Stimulated activated CD4-positive, alpha-beta T cell treated with anti-CD3 and anti-CD28 coated beads, Interleukin-15, amount 100 ng/mL, for 1 hour (primary cell): ENCODE measurements at regions not wholly inside any gene's neighbourhood (a gene's known extent, or its start where the extent isn't known, plus 50 kb on each side); places are given as distances from the start of the nearest gene placed in this dataset.
"Not testable (repeated sequence)": the region's sequence is repeated elsewhere in the genome, so short reads cannot be mapped to it uniquely, and the experiment has no call there.

Experiments
- DNase-seq, 2 donors: peaks; one replicate each; pipeline ENCODE4 v3.0.0-alpha.2; 2020; ENCODE audit warnings: low read depth in 1 of 2, low spot score in 1 of 2

DNA sequence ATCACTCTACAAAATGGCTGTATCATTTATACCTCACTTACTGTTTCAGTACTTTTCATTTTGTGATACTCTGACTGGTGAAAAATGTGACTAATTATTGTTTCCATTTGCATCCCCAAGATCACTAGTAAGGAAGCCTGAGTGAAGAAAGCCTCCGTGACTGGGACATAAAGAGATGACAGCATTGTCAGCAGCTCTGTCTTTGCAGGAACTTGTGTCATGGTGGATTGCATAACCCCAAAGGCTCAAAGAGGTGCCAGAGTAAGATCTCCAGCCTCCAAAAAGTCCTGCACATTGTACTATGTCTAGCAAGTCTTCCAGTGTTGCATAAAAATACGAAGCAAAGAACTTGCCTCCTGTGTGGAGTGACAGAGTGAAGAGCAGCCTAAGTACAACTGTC, 187.5 kb upstream of the CRIM1 start:
- no peak for DNase-seq

DNA sequence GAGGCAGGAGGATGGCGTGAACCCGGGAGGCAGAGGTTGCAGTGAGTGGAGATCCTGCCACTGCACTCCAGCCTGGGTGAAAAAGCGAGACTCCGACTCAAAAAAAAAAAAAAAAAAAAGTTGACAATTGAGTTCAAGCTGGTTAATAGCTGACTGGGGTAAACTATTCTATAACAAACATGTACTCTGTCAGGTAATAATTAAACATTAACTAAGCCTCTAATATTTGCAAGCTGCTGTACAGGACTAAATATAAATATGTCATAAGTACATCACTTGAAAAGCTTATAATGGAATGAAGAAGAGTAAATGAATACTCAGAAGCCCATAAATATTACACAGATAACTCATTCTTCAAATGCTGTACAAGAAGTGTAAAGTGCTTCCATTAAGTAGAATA, 190.4 kb upstream of the CRIM1 start:
- DNase-seq = no peak

DNA sequence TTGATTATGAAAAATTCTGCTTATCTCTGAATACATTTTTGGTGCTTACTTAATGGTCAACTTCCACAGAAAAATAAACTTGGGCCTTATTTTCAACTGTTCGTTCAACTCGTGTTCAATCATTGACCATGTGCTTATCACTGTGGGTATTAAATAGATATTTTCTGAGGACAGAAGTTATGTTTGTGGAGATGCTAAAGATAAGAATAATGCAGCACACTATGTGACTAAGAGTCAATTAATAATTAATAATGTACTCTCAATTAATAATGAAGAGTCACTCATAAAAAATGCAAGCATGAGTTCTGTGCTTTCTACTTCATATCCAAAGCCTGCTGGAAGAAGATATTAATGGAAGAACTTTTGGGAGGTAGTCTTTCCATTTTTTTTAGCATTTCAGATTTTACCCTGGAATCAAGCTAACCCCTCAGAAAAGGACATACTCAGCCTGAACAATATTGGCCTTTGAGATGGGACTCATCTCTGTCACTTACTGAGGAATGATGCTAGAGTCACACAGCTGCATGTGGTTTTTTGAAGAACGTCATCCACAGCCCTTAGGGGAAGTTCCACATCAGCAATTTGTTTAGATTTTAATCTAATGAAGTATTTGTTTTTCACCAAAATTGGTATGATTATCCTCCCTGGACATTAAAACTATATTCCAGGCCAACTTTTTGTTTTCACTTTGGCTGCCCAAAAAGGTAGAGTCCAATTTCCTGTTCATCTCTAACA, 191.9 kb upstream of the CRIM1 start:
- no peak for DNase-seq

DNA sequence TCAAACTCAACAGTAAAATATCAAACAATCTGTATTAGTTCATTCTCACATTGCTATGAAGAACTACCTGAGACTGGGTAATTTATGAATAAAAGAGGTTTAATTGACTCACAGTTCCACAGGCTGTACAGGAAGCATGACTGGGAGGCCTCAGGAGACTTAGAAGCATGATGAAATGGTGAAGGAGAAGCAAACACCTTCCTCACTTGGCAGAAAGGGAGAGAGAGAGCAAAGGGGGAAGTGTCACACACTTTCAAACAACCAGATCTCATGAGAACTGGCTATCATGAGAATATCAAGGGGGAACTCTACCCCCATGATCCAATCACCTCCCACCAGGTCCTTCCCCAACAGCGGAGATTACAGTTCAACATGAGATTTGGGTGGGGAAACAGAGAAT, 198.5 kb upstream of the CRIM1 start:
- not testable (repeated sequence) for DNase-seq

DNA sequence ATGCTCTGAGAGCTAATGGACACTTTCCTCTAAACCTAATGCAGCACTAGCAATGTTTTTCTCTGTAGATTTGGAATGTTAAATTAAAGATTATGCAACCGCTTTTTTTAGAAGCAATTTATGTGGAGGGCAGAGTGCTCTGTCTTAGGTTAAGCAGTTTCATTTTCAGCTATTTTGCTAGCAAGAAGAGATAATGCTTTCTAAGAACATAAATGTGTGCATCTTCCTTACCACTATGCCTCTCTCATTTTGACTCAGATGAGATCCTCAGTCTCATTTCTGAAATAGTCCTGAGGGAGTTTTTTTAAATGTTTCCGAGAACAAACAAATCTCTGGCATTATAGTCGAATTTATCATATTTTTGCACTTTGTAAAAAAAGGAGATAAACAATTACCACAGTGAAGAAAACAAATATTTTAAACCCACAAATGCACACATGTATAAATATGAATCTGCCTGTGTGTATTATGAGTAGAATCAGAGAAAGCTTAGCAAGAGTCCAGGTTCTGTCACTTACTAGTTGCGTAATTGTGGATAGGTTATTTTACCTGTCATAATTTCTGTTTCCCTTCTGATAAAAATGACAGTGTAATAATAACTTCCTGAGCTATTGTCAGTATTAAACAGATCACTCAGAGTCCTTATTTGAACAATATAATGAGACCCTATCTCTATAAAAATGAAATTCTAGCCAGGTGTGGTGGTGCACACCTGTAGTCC, 207.7 kb upstream of the CRIM1 start:
- DNase-seq = no peak

DNA sequence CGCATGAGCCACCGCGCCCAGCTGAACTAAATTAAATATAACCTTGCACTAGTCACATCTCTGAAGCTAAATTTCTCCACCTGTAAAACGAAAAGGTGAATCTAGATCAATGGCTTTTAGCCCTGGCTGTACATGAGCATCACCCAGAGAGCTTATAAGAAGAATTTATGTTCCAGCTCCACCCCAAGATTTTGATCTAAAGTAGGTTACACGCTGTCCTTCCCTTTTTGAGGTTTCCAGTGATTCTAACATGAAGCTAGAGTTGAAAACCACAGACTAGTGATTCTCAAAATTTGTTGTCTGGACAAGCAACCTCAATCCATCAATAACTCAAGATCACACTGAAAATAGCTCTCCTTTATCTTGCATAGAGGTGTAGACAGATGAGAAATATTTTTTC, 208.8 kb upstream of the CRIM1 start:
- DNase-seq = no peak

DNA sequence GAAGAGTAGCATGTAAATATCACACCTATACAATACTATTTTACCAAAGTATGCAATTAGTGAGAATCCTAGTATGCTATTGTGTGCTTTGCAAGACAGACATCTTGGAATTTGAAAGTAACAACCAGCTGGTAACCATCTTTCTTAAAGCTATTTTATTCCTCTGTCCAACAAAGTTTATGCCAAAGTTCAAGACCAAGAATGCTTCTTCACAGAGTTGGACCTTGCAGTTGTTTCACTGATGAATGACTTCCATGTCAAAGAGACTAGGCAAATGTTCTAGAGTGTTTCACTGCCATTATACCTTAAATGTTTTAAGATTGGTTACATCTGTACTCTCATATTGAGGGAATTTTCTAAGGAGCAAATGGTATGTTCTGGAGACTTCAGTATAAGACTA, 215.2 kb upstream of the CRIM1 start:
- DNase-seq = no peak

DNA sequence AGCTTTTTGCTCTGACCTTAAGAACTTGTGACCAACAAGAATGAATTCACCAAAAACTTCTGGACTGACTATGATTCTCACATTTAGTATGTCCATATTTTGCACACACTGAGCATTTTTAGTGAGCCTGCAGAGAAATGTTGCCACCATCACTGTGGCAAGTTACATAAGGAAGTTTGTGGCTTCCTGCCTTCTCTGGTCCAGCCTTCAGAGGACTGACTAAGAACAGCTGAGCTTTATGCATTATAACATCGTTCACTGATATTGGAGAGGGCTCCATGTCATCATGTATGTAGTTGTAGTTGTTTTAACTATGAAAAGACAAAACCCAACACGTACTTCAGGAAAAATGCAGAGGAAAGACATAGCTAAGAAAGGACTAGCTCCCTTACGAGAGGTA, 218.0 kb upstream of the CRIM1 start:
- no peak for DNase-seq

DNA sequence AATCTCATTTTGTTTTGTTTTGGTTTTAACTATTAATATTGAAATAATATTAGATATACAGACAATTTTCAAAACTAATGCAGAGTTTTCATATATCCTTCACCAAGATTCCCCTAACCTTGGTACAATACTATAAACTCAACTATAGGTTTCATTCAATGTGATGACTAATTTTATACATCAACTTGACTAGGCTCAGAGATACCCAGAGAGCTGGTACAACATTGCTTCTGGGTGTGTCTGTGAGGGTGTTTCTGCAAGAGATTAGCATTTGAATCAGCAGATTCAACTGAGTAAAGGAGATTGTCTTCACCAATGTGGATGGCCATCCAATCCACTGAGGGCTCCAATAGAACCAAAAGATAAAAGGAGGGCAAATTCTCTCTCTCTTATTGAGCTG, 221.3 kb upstream of the CRIM1 start:
- no peak for DNase-seq

DNA sequence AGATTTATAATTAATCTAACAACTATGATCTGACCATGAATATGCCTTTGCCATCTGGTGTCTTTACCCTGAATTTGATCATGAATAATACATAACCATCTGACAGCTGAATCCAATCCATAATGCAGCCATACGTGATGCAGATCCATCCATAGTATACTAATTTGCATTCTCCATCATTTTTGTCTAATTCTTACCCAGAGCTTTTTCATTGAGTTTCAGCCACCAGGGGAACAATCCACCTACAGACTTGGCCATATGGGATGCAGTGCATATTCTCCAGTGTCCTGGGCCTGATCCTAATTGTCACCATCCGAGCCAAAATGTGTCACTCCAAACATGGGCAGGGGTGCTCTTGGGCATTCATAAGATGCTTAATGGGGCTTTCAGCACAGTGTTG, 227.2 kb upstream of the CRIM1 start:
- no peak for DNase-seq

DNA sequence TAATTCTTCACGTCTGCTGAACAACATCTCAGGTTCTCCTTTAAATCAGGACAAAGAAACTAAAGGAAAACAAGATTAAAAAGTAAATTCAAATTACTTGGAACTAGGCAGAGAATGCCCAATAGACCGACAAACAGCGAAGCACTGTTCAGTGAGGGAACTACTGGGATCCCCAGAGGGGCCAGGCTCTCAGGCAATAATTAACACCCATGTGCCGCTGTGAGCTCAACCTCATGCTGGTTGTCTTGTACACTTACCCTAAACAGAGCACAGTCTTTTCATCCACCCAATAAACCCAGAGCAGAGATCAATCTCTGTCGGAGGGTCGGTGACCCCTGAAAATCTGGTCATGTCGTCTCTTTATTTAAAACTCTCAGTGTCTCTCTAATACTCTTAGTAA, 229.9 kb upstream of the CRIM1 start:
- no peak for DNase-seq

DNA sequence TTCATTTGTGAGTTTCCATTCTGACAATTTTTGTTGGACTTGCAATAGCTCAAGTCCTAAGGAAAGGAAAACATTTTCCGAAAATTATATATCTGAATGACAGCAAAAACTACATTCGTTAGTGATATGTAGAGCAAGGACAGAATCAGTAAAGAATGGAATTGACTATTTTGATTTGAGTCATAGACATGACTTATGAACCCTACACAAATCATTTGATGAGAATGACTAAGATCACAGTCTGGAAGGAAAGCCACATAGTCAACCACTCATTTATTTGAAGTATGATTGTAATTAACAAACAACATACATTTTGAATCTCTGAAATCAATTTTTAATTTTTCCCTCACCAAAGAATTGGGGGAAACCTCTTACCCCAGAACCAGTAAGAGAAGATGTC, 231.6 kb upstream of the CRIM1 start:
- no peak for DNase-seq

DNA sequence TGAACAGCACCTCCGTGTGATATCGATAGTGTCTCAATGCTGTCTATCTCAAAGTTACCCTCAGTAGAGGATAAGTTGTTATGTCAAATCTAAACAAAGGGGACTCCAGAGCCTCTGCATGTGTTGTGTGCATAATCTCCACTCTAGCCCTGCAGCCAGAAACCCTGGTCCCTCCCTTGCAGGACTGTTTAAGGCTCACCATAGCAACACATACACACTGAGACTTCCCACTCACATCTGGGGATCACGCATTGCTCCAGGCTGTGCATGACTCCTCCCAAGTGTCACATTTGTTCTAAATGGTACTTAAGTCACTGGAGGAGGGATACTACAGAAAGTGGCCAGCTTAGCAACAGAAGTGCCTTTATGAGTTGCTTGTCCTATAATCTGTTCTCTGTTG, 258.6 kb upstream of the CRIM1 start:
- no peak for DNase-seq

DNA sequence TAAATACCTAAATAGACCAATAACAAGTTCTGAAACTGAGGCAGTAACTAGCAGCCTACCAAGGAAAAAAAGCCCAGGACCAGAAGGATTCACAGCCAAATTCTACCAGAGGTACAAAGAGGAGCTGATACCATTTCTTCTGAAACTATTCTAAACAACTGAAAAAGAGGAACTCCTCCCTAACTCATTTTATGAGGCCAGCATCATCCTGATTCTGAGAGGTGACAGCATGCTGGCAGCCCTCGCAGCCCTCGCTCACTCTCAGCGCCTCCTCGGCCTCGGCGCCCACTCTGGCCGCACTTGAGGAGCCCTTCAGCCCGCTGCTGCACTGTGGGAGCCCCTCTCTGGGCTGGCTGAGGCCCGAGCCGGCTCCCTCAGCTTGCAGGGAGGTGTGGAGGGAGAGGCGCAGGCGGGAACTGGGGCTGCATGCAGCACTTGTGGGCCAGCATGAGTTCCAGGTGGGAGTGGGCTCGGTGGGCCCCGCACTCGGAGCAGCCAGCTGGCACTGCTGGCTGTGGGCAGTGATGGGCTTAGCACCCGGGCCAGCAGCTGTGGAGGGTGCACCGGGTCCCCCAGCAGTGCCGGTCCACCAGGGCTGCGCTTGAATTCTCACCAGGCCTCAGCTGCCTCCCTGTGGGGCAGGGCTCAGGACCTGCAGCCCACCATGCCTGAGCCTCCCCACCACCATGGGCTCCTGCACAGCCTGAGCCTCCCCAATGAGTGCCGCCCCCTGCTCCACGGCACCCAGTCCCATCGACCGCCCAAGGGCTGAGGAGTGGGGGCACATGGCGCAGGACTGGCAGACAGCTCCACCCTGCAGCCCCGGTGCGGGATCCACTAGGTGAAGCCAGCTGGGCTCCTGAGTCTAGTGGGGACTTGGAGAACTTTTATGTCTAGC, 263.5 kb upstream of the CRIM1 start:
- DNase-seq = not testable (repeated sequence)

DNA sequence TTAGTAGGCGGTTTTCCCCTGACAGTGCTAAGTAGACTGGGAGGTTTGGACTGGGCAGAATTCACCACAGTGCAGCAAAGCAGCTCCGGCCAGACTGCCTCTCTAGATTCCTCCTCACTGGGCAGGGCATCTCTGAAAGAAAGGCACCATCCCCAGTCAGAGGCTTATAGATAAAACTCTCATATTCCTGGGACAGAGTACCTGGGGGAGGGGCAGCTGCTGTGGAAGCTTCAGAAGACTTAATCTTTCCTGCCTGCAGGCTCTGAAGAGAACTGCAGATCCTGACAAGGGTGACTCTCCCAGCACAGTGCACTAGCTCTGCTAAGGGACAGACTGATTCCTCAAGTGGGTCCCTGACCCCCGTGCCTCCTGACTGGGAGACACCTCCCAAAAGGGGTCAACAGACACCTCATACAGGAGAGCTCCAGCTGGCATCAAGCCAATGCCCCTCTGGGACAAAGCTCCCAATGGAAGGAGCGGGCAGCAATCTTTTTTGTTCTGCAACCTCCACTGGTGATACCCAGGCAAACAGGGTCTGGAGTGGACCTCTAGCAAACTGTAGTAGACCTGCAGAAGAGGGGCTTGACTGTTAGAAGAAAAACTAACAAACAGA, 266.8 kb upstream of the CRIM1 start:
- DNase-seq = no peak

DNA sequence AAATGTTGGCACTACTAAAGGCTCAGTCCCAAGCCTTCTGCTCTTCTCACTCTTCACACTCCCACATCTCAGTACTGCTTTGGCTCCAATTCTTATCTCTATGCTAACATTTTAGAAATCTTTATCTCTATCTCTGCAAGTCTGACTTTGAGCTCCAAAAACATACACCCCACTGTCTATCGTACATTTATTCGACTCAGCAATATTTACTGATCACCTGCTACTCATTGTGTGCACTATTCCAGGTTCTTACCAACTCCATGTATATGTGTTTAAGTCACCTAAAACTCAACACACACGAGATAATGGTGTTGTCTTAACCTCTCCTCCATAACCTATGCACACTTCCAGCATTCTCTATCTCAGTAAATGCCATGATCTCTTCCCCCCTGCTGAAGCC, 268.2 kb upstream of the CRIM1 start:
- DNase-seq = no peak

DNA sequence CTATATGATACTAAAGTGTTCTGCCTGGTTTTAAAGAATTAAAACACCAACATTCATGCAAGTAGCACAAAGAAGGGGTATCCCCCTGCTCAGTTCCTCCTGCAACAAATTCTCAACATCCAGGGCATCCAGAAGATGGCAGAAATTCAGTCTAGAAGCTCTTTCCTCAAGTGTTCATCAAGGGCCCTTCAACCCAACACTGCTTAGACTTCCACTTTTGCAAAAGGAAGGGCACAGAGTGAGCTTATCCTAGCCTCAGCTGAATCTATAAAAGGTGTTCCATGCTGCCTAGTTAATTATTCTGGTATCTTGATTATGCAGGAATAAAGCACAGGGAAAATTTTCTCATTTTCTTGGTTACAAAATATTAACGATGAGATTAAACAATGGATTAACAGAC, 275.8 kb upstream of the CRIM1 start:
- DNase-seq = no peak

DNA sequence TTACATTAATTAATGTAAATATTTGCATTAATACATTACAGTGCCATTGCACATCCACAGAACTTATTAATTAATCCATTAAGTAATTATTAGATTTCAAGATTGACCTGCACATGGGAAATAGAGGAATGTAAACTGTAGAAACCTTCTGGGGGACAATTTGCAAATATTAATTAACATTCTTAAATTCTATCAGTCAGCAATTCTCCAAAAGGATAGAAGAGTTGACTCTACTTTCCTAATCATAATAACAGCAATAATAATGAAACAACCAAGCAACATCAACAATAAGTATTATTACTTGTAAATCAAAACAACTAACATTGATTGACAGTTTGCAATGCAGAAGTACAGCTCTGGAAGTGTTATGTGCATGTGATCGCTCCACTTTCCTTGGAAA, 281.6 kb upstream of the CRIM1 start:
- no peak for DNase-seq

DNA sequence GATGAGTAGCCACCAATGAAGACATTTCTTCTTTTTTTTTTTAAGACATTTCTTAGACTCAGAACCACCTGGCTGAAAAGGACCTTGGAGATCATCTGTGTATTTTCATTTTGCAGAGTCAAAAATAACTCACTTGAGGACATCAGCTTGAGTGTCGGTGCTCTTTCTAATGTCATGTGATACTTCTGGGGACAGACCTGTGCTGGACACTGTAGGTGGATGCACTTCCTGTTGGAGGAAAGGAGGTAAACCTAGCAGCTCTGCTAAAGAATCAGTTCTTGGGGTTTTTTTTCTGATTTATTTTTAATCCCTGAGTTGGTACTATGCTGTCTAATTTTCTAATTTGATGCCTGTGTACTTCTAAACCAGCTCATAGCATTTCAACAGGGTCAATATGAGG, 283.9 kb upstream of the CRIM1 start:
- DNase-seq = no peak

DNA sequence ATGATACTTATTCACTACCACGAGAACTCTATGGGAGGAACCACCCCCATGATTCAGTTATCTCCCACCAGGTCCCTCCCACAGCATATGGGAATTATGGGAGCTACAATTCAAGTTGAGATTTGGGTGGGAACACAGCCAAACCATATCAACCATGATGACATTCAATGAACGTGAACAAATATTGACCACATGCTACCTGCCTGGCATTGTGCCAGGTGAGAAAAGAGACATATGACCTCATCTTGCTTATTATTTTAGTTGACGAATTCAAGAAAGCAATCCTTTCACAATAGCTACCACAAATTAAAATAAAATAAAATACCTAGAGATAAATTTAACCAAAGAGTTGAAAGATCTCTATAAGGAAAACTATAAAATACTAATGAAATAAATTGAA, 286.5 kb upstream of the CRIM1 start:
- DNase-seq = no peak

DNA sequence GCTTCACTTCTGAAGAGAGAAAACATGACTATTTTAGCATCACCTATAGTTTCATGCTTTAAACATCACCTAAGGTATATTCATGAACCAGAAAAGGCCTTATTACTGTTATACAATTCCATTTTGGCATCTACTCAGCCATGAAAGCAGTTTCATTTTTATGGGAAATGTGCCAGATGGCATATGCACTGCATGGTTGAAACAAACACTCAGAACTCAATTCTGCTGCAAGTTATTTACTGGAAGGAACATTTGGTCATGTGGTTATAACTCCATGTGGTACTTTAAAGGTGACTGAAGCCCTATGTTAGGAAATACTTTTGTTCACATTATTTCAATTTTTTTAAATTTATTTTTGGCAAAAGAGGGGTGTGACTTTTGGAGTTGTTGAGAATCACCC, 287.5 kb upstream of the CRIM1 start:
- DNase-seq = no peak

DNA sequence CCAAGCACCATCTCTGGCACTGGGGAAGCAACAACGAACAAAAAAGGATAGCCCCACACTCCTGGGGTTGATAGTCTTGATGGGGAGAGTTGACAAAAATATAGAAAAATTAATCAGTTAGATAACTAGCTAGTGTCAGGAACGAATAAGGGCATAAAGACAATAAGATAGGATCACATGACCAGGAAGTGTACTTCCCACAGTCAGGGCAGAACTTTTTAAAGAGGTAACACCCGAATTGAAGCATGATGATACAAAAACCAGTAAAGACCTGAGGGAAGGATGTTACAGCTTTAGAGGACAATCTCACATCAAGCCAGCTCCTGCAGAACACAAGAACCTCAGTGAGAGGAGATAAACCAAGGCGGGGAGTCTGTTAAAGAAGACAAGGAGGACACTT, 295.4 kb upstream of the CRIM1 start:
- no peak for DNase-seq
